ENCODE measurements at regions not wholly inside any gene's neighbourhood (a gene's known extent, or its start where the extent isn't known, plus 50 kb on each side); places are given as distances from the start of the nearest gene placed in this dataset.
"Not testable (repeated sequence)": the region's sequence is repeated elsewhere in the genome, so short reads cannot be mapped to it uniquely, and the experiment has no call there.

DNA sequence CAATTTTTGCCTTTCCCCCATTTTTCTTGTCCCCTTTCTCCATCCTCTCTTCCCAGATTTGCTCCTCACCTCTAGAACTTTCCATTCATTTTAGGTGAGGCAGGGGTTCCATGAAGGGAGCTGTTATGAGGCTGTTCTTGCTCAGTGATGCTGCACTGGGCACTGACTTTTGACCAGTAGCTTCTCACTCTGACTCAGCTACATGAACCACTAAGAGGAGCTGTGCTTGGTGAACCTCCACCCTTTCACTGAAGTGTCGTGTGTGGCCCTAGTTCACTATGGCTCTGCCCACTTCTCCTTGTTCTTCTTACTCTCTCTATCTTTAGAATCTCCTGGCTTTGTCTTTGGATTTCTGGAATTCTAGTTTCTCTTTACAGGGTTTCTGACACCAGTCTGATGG is 73.4 kb upstream of the ADRA1D start:
- in situ Hi-C loops (cut with MboI; ENCODE audit: low sequenced_read_pairs, unreplicated experiment), result no loop called here
- DNase-seq (ENCODE audit: low spot score), result no peak
- TF ChIP-seq, protein P1, sequence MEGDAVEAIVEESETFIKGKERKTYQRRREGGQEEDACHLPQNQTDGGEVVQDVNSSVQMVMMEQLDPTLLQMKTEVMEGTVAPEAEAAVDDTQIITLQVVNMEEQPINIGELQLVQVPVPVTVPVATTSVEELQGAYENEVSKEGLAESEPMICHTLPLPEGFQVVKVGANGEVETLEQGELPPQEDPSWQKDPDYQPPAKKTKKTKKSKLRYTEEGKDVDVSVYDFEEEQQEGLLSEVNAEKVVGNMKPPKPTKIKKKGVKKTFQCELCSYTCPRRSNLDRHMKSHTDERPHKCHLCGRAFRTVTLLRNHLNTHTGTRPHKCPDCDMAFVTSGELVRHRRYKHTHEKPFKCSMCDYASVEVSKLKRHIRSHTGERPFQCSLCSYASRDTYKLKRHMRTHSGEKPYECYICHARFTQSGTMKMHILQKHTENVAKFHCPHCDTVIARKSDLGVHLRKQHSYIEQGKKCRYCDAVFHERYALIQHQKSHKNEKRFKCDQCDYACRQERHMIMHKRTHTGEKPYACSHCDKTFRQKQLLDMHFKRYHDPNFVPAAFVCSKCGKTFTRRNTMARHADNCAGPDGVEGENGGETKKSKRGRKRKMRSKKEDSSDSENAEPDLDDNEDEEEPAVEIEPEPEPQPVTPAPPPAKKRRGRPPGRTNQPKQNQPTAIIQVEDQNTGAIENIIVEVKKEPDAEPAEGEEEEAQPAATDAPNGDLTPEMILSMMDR (IDR thresholded peaks at IDR 0.05; ENCODE audit: borderline replicate concordance, control extremely low read depth, extremely low read depth, insufficient read depth, missing control alignments), result no peak

DNA sequence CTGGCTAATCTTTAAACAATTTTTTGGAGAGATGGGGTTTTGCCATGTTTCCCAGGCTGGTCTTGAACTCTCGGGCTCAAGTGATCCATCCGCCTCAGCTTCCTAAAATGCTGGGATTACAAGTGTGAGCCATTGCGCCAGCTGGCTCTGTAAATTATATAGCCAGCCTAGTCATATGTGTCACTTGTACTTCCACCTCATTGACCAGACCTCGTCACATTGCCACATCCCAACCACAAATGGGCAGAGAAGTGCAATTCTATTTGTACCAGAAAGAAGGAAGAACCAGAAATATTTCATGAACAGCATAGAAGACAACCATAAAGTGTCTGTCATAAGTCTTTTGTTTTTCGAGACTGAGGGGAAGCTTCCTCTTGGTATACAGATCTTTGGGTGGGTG is 71.2 kb upstream of the ADRA1D start:
- DNase-seq (ENCODE audit: low spot score), result no peak
- TF ChIP-seq, protein P1 (IDR thresholded peaks at IDR 0.05; ENCODE audit: borderline replicate concordance, control extremely low read depth, extremely low read depth, insufficient read depth, missing control alignments), result no peak
- in situ Hi-C loops (cut with MboI; ENCODE audit: low sequenced_read_pairs, unreplicated experiment), result no loop called here

DNA sequence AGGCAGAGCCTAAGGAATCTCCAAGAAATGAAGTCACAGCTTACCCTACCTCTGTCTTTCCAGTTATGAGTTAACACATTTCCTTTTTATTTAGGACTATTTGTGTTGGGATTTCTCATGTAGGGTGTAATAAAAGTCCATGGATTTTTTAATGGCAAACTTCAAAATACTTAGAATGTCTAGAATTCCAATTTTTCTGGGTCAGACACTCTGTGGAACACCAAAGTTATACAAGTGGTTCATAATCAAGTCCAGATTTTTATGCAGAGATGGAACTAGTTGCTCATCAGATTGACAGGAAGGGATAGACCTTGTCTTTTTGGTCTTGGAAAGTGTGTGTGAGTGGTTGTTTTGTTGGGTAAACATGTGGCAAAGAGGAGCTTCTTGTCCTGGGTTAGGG is 69.8 kb upstream of the ADRA1D start:
- in situ Hi-C loops (cut with MboI; ENCODE audit: low sequenced_read_pairs, unreplicated experiment), result no loop called here
- DNase-seq (ENCODE audit: low spot score), result no peak
- TF ChIP-seq, protein P1 (IDR thresholded peaks at IDR 0.05; ENCODE audit: borderline replicate concordance, control extremely low read depth, extremely low read depth, insufficient read depth, missing control alignments), result no peak

DNA sequence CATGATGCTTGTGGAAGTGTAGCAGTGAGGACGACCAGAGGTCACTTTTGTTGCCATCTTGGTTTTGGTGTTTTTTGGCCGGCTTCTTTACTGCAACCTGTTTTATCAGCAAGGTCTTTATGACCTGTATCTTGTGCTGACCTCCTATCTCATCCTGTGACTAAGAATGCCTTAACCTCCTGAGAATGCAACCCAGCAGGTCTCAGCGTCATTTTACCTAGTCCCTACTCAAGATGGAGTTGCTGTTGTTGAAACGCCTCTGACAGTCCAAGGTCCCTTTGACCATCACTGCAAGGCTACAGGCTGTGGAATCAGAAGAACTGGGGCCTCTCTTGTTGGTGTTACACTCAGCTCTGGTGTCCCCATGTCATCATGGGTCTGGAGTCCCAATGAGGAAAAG is 61.5 kb upstream of the ADRA1D start:
- DNase-seq (ENCODE audit: low spot score); in situ Hi-C loops (cut with MboI; ENCODE audit: low sequenced_read_pairs, unreplicated experiment): not testable (repeated sequence)

DNA sequence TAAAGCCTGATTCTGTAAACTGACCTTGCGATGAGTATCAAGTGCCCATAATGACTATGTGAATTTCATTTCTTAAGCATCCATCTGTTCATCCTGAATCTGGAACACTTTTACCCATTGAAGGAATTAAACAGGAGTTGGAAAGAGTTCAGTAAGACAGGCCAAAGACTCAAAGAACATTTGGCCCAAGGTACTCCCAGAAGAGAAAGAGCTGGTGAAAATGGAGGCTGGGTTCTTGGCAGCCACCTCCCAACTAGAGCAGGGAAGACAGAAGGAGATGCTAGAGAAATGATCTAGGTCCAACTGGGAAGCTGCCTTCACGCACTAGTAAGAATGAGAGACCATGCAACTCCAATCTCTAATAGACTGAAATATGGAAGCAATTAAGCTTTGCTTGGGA is 57.1 kb upstream of the ADRA1D start:
- TF ChIP-seq, protein P1 (IDR thresholded peaks at IDR 0.05; ENCODE audit: borderline replicate concordance, control extremely low read depth, extremely low read depth, insufficient read depth, missing control alignments), result no peak
- in situ Hi-C loops (cut with MboI; ENCODE audit: low sequenced_read_pairs, unreplicated experiment), result no loop called here
- no peak for DNase-seq (ENCODE audit: low spot score)

DNA sequence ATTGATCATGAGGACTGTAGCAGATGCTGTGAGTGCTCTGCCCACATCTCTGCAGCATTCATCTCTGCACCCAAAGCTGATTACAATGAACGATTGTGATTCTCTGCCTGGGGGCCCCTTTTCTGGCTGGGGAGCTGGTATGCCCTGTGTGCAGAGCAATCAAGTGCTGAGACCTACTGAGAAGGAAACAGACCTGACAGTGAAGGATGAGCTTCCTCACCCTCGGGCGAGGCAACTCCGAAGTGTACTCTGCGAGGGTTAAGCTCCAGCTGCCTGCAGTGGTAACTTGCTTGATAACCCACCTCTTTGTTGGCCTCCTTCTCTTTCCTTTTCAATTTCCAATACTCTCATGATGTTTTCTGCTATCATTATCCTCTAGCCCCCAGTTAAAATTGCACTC is 56.0 kb upstream of the ADRA1D start:
- TF ChIP-seq, protein P1 (IDR thresholded peaks at IDR 0.05; ENCODE audit: borderline replicate concordance, control extremely low read depth, extremely low read depth, insufficient read depth, missing control alignments), result no peak
- DNase-seq (ENCODE audit: low spot score), result no peak
- in situ Hi-C loops (cut with MboI; ENCODE audit: low sequenced_read_pairs, unreplicated experiment), result no loop called here

DNA sequence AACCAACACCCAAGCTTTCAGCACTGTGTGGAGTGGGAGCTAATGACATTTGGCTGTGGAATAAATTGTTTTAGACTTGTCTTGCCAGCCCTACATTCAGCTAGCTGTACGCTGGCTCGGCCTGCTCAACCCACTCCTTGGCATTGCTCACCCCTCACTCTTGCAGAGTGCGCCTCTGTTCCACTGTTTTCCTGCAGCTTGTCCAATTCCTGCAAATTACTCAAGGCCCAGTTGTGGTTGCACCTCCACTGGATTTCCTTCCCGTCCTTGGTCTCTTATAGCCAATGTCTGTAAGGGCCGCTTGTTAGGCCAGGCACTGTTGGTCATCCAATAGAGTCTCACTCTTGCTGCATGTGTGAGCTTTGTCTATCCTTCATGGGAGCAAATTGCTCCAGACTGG is 55.5 kb upstream of the ADRA1D start:
- TF ChIP-seq, protein P1 (IDR thresholded peaks at IDR 0.05; ENCODE audit: borderline replicate concordance, control extremely low read depth, extremely low read depth, insufficient read depth, missing control alignments), result no peak
- in situ Hi-C loops (cut with MboI; ENCODE audit: low sequenced_read_pairs, unreplicated experiment), result no loop called here
- DNase-seq (ENCODE audit: low spot score), result no peak

All from GM13976 (cell line).